ENCODE measurements at regions not wholly inside any gene's neighbourhood (a gene's known extent, or its start where the extent isn't known, plus 50 kb on each side); places are given as distances from the start of the nearest gene placed in this dataset.
"Not testable (repeated sequence)": the region's sequence is repeated elsewhere in the genome, so short reads cannot be mapped to it uniquely, and the experiment has no call there.

GRCh38 chr7:19953411-19953810 lies 180.0 kb upstream of the TMEM196 start:
- TF ChIP-seq POLR2A, CTCF (IDR thresholded peaks at IDR 0.05): not testable (repeated sequence)

Measured in vagina (tissue), 2 donors.